HEK293 (cell line): ENCODE measurements at regions not wholly inside any gene's neighbourhood (a gene's known extent, or its start where the extent isn't known, plus 50 kb on each side); places are given as distances from the start of the nearest gene placed in this dataset.

Experiments used
- CTCF ChIA-PET: fragments of 350-600 bp; formaldehyde crosslinking; extraction: SDS; loops from one replicate; lab custom pipeline; 2021; ENCODE audit warnings: antibody characterized with exemption; lab: Yijun Ruan, JAX
- POLR2A ChIA-PET: fragments of 300-600 bp; formaldehyde crosslinking; extraction: SDS; loops from one replicate; lab custom pipeline; 2020; ENCODE audit warnings: antibody characterized with exemption, inconsistent platforms; lab: Yijun Ruan, JAX
- H3K27ac ChIP-seq: fragments of 200-500 bp; sonication (Bioruptor generic); 2 replicates; pipeline ENCODE4 v1.5.1; 2014; ENCODE audit warnings: low read depth, low read length, control low read depth, inconsistent platforms; ENCODE audit errors: extremely low read depth
- H3K36me3 ChIP-seq, 2 experiments: fragments of 200-500 bp in 1 of 2; sonication (Bioruptor generic) in 1 of 2; 1 replicate in 1 of 2; 2 replicates in 1 of 2; pipeline ENCODE4 v1.5.1; 2014 to 2017; ENCODE audit warnings: inconsistent platforms in 2 of 2, low read length in 2 of 2; ENCODE audit not compliant: control insufficient read depth in 2 of 2, insufficient read depth in 1 of 2
- H3K4me1 ChIP-seq: fragments of 200-500 bp; sonication (Bioruptor generic); 2 replicates; pipeline ENCODE4 v1.5.1; 2014; ENCODE audit warnings: mild to moderate bottlenecking, low read length, inconsistent platforms; ENCODE audit not compliant: control insufficient read depth, insufficient read depth
- H3K4me3 ChIP-seq: 2 replicates; pipeline ENCODE4 v1.5.1; 2011; ENCODE audit warnings: low read depth, mild to moderate bottlenecking, control low read depth, low read length, moderate library complexity
- H3K9me3 ChIP-seq: fragments of 200-500 bp; sonication (Bioruptor generic); 2 replicates; pipeline ENCODE4 v1.5.1; 2014; ENCODE audit warnings: low read depth, low read length, inconsistent platforms; ENCODE audit not compliant: control insufficient read depth, insufficient read depth
- EGR2 ChIP-seq: fragments of 450-650 bp; formaldehyde crosslinking; IDR thresholded peaks from 2 replicates; pipeline ENCODE4 v1.5.1; 2016; ENCODE audit warnings: low read depth, missing biosample characterization, missing genetic modification characterization
- GLIS2 ChIP-seq: fragments of 450-650 bp; formaldehyde crosslinking; IDR thresholded peaks from 2 replicates; pipeline ENCODE4 v1.5.1; 2016; ENCODE audit warnings: missing biosample characterization, missing genetic modification characterization
- MEIS1 ChIP-seq: sonication (generic); formaldehyde crosslinking; IDR thresholded peaks from 2 replicates; pipeline ENCODE4 v1.8.1; 2022; ENCODE audit warnings: missing genetic modification reagents, mild to moderate bottlenecking, borderline replicate concordance
- PBX3 ChIP-seq: sonication (generic); formaldehyde crosslinking; IDR thresholded peaks from 2 replicates; pipeline ENCODE4 v1.8.1; 2022; ENCODE audit warnings: mild to moderate bottlenecking, moderate library complexity, missing genetic modification reagents
- PRDM2 ChIP-seq: fragments of 450-650 bp; formaldehyde crosslinking; IDR thresholded peaks from 2 replicates; pipeline ENCODE4 v1.5.1; 2016; ENCODE audit warnings: missing biosample characterization, missing genetic modification characterization, borderline replicate concordance
- TSHZ1 ChIP-seq: fragments of 450-650 bp; formaldehyde crosslinking; IDR thresholded peaks from 2 replicates; pipeline ENCODE4 v1.5.1; 2016; ENCODE audit warnings: missing biosample characterization, missing genetic modification characterization, borderline replicate concordance
- WT1 ChIP-seq: fragments of 450-650 bp; formaldehyde crosslinking; IDR thresholded peaks from 2 replicates; pipeline ENCODE4 v1.5.1; 2016; ENCODE audit warnings: missing biosample characterization, missing genetic modification characterization
- YY2 ChIP-seq: fragments of 450-650 bp; formaldehyde crosslinking; IDR thresholded peaks from 2 replicates; pipeline ENCODE4 v1.5.1; 2016; ENCODE audit warnings: missing biosample characterization, missing genetic modification characterization
- ZBTB26 ChIP-seq: fragments of 450-650 bp; formaldehyde crosslinking; optimal IDR thresholded peaks from 2 replicates; pipeline ENCODE3; 2016; ENCODE audit warnings: missing biosample characterization, mild to moderate bottlenecking, missing genetic modification characterization
- ZFP41 ChIP-seq: fragments of 450-650 bp; formaldehyde crosslinking; IDR thresholded peaks from 2 replicates; pipeline ENCODE4 v1.5.1; 2016; ENCODE audit warnings: missing biosample characterization, missing genetic modification characterization, borderline replicate concordance
- ZNF280D ChIP-seq: fragments of 450-650 bp; formaldehyde crosslinking; IDR thresholded peaks from 2 replicates; pipeline ENCODE4 v1.5.1; 2016; ENCODE audit warnings: missing biosample characterization, missing genetic modification characterization
- ZNF391 ChIP-seq: fragments of 450-650 bp; formaldehyde crosslinking; IDR thresholded peaks from 2 replicates; pipeline ENCODE4 v1.5.1; 2016; ENCODE audit warnings: low read depth, missing biosample characterization, missing genetic modification characterization, borderline replicate concordance
- ZNF416 ChIP-seq: fragments of 450-650 bp; formaldehyde crosslinking; IDR thresholded peaks from 2 replicates; pipeline ENCODE4 v1.5.1; 2016; ENCODE audit warnings: missing biosample characterization, missing genetic modification characterization
- ZNF423 ChIP-seq: fragments of 450-650 bp; formaldehyde crosslinking; IDR thresholded peaks from 2 replicates; pipeline ENCODE4 v1.5.1; 2016; ENCODE audit warnings: missing biosample characterization, missing genetic modification characterization
- ZNF514 ChIP-seq: fragments of 450-650 bp; formaldehyde crosslinking; IDR thresholded peaks from 2 replicates; pipeline ENCODE4 v1.5.1; 2016; ENCODE audit warnings: missing biosample characterization, missing genetic modification characterization
- ZNF585B ChIP-seq: fragments of 450-650 bp; formaldehyde crosslinking; IDR thresholded peaks from 2 replicates; pipeline ENCODE4 v1.5.1; 2016; ENCODE audit warnings: missing biosample characterization, missing genetic modification characterization
- ZNF596 ChIP-seq: fragments of 450-650 bp; IDR thresholded peaks from 2 replicates; pipeline ENCODE4 v1.5.0; 2018; ENCODE audit warnings: missing biosample characterization, mild to moderate bottlenecking, missing genetic modification characterization, moderate library complexity
- ZNF624 ChIP-seq: fragments of 450-650 bp; formaldehyde crosslinking; IDR thresholded peaks from 2 replicates; pipeline ENCODE4 v1.5.1; 2017; ENCODE audit warnings: missing biosample characterization, missing genetic modification characterization
- ZNF629 ChIP-seq: fragments of 450-650 bp; formaldehyde crosslinking; IDR thresholded peaks from 2 replicates; pipeline ENCODE4 v1.5.1; 2017; ENCODE audit warnings: missing biosample characterization, missing genetic modification characterization
- ZNF707 ChIP-seq: fragments of 450-650 bp; formaldehyde crosslinking; IDR thresholded peaks from 2 replicates; pipeline ENCODE4 v1.5.1; 2016; ENCODE audit warnings: missing biosample characterization, missing genetic modification characterization

- ChIA-PET CTCF (interaction anchor here (0.6 kb wide), 1 partner anchor 1219 kb away, joined by 3 read pairs; no protein-coding TSS in a partner anchor), POLR2A (no interaction called here)
- no peak for TF ChIP-seq ZNF624
- TF ChIP-seq ZNF585B (tag by site-specific recombination): no peak
- no peak for TF ChIP-seq ZNF629 (tag by site-specific recombination)
- no peak for TF ChIP-seq EGR2 (tag by site-specific recombination)
- no peak for TF ChIP-seq ZNF423 (tag by site-specific recombination)
- TF ChIP-seq YY2 (tag by site-specific recombination): no peak
- no peak for TF ChIP-seq ZBTB26 (tag by site-specific recombination)
- no peak for TF ChIP-seq MEIS1 (CRISPR knock-in tag)
- TF ChIP-seq PRDM2 (tag by site-specific recombination): no peak
- no peak for TF ChIP-seq ZNF391 (tag by site-specific recombination)
- TF ChIP-seq ZNF514 (tag by site-specific recombination): no peak
- no peak for TF ChIP-seq ZNF416 (tag by site-specific recombination)
- no peak for TF ChIP-seq ZNF596 (tag by site-specific recombination)
- TF ChIP-seq PBX3 (CRISPR knock-in tag): no peak
- TF ChIP-seq ZNF280D: no peak
- no peak for TF ChIP-seq WT1
- TF ChIP-seq ZFP41 (tag by site-specific recombination): no peak
- no peak for TF ChIP-seq ZNF707
- TF ChIP-seq GLIS2 (tag by site-specific recombination): no peak
- no peak for TF ChIP-seq TSHZ1
- Histone ChIP-seq H3K9me3 (no peaks in the 10 kb centered on the region), H3K4me1 (no peaks in the 10 kb centered on the region), H3K4me3 (no peak overlapping the region), H3K36me3 (no peaks in the 10 kb centered on the region), H3K27ac (no peak overlapping the region)
These were observed 198.9 kb downstream of the ETV1 start for GRCh38 chr7:13790611-13791010.
